Ovary (tissue), 7 donors: ENCODE measurements at regions not wholly inside any gene's neighbourhood (a gene's known extent, or its start where the extent isn't known, plus 50 kb on each side); places are given as distances from the start of the nearest gene placed in this dataset.

Experiments used
- DNase-seq, 5 donors: peaks; one replicate each; pipeline ENCODE4 v3.0.0-alpha.2; 2019 to 2020
- H3K27ac ChIP-seq, 2 donors: fragments of 200-600 bp; one replicate each; pipeline versions ENCODE4 v1.5.1 to v1.8.0; 2019 to 2022
- H3K27me3 ChIP-seq: fragments of 200-600 bp; one replicate; pipeline ENCODE4 v1.8.0; 2022
- H3K36me3 ChIP-seq: fragments of 200-600 bp; sonication (generic); one replicate; pipeline ENCODE4 v1.5.1; 2019
- H3K4me1 ChIP-seq: one replicate; pipeline ENCODE4 v1.8.1; 2013; ENCODE audit warnings: mild to moderate bottlenecking, moderate library complexity; ENCODE audit not compliant: insufficient read depth
- H3K4me3 ChIP-seq: fragments of 200-600 bp; sonication (generic); one replicate; pipeline ENCODE4 v1.5.1; 2017
- H3K9me3 ChIP-seq, 2 donors: fragments of 200-600 bp in 1 of 2; sonication (generic) in 1 of 2; one replicate each; pipeline versions ENCODE4 v1.5.1 to v1.8.1; 2013 to 2019; ENCODE audit warnings: mild to moderate bottlenecking in 1 of 2, moderate library complexity in 1 of 2
- CTCF ChIP-seq, 3 donors: fragments of 450-650 bp in 2 of 3; fragments of 200-600 bp in 1 of 3; IDR thresholded peaks; one replicate each; pipeline versions ENCODE4 v1.5.1 to v1.8.0; 2016 to 2022; ENCODE audit warnings: antibody characterized with exemption in 3 of 3, mild to moderate bottlenecking in 1 of 3
- EP300 ChIP-seq: sonication (generic); formaldehyde crosslinking; IDR thresholded peaks from one replicate; pipeline ENCODE4 v1.6.1; 2017; ENCODE audit warnings: antibody characterized with exemption
- POLR2A ChIP-seq: fragments of 450-650 bp; IDR thresholded peaks from one replicate; pipeline ENCODE4 v1.6.1; 2017; ENCODE audit warnings: antibody characterized with exemption, mild to moderate bottlenecking, moderate library complexity
- WGBS, 3 donors: extraction: QIAGEN DNeasy Blood & Tissue Kit in 1 of 3; methylation state at CpG; one replicate each; pipeline versions ENCODE4 v1.1.5 to v1.1.7; 2013 to 2017; 5-methylcytosine and 5-hydroxymethylcytosine counted together
- intact Hi-C, 4 donors: fragments of 100-400 bp; cut with DNase I; formaldehyde crosslinking; loops; one replicate each; pipeline versions ENCODE4 v1.11.0 to v1.15.1; 2022 to 2023
- donor health status: DM: no; HTN: no; CAD: no; lungs with moderate emphysema.
- donor health status: DM: no; HTN: no; CAD: no.
- donor health status: Bipolar disorder and iron deficiency.
- donor health status: DM: no; HTN: no; CAD: no.
- donor health status: DM: yes; HTN: yes; CAD: no.

GRCh38 chr7:16204953-16205352, 216.4 kb downstream of the CRPPA start:
- Histone ChIP-seq H3K27me3 (no peaks in the 10 kb centered on the region), H3K4me1 (no peaks in the 10 kb centered on the region), H3K4me3 (no peak overlapping the region), H3K9me3 (peaks cover 0 to 4% of the 10 kb centered on the region in 2 donors), H3K36me3 (no peaks in the 10 kb centered on the region), H3K27ac (no peak overlapping the region)
- intact Hi-C loops = no loop called here
- DNase-seq = no peak
- 44 to 61% (median 50%) methylated on average over 2 of the region's 2 CpGs for WGBS, 3 donors
- TF ChIP-seq EP300 (no peak), CTCF (IDR thresholded peaks at IDR 0.05) (no peak), POLR2A (no peak)

- 63 to 69% (median 65%) methylated on average over 3 of the region's 3 CpGs for WGBS, 3 donors
- intact Hi-C loops = no loop called here
- TF ChIP-seq POLR2A (no peak), EP300 (no peak), CTCF (IDR thresholded peaks at IDR 0.05) (no peak)
- no peak overlapping the region for H3K27ac ChIP-seq
- no peaks in the 10 kb centered on the region for H3K27me3 ChIP-seq
- H3K9me3 ChIP-seq = peaks cover 0 to 4% of the 10 kb centered on the region in 2 donors
- H3K4me1 ChIP-seq = no peaks in the 10 kb centered on the region
- no peak for DNase-seq
- H3K36me3 ChIP-seq = no peaks in the 10 kb centered on the region
- H3K4me3 ChIP-seq = no peak overlapping the region
These were observed 218.3 kb downstream of the CRPPA start for GRCh38 chr7:16203065-16203464.

- no peaks in the 10 kb centered on the region for H3K27me3 ChIP-seq
- no peak for TF ChIP-seq EP300
- no peak for TF ChIP-seq CTCF (IDR thresholded peaks at IDR 0.05)
- TF ChIP-seq POLR2A = no peak
These were observed 219.0 kb downstream of the CRPPA start for GRCh38 chr7:16202303-16202702.

GRCh38 chr7:16200591-16200990, 220.7 kb downstream of the CRPPA start:
- Histone ChIP-seq H3K27me3 (no peaks in the 10 kb centered on the region), H3K36me3 (no peaks in the 10 kb centered on the region), H3K27ac (no peak overlapping the region), H3K4me3 (no peak overlapping the region), H3K9me3 (peaks cover 0 to 4% of the 10 kb centered on the region in 2 donors), H3K4me1 (no peaks in the 10 kb centered on the region)
- TF ChIP-seq EP300 (no peak), CTCF (IDR thresholded peaks at IDR 0.05) (no peak), POLR2A (no peak)
- DNase-seq = no peak
- intact Hi-C loops = no loop called here
- 94 to 96% (median 94%) methylated on average over 1 of the region's 1 CpG for WGBS, 3 donors

More at GRCh38 chr7:16202303-16202702, 219.0 kb downstream of the CRPPA start:
- no peak for DNase-seq
- H3K27ac ChIP-seq = no peak overlapping the region
- no peak overlapping the region for H3K4me3 ChIP-seq
- H3K4me1 ChIP-seq = no peaks in the 10 kb centered on the region
- peaks cover 0 to 4% of the 10 kb centered on the region in 2 donors for H3K9me3 ChIP-seq
- no peaks in the 10 kb centered on the region for H3K36me3 ChIP-seq
- intact Hi-C loops = no loop called here

GRCh38 chr7:16193631-16194030, 227.7 kb downstream of the CRPPA start:
- H3K27me3 ChIP-seq = no peaks in the 10 kb centered on the region
- intact Hi-C loops = no loop called here
- no peak for DNase-seq
- H3K4me1 ChIP-seq = no peaks in the 10 kb centered on the region
- WGBS, 3 donors = 82 to 90% (median 86%) methylated on average over 4 of the region's 4 CpGs
- TF ChIP-seq EP300 = no peak
- TF ChIP-seq CTCF (IDR thresholded peaks at IDR 0.05) = no peak
- no peak for TF ChIP-seq POLR2A
- no peak overlapping the region for H3K4me3 ChIP-seq
- no peaks in the 10 kb centered on the region for H3K9me3 ChIP-seq
- H3K27ac ChIP-seq = no peak overlapping the region
- no peaks in the 10 kb centered on the region for H3K36me3 ChIP-seq
